DND-41 (cell line): ENCODE measurements at regions not wholly inside any gene's neighbourhood (a gene's known extent, or its start where the extent isn't known, plus 50 kb on each side); places are given as distances from the start of the nearest gene placed in this dataset.

Experiments used
- ATAC-seq: fragments of 200-7000 bp; cut with Tn5 transposase; 3 replicates; pipeline ENCODE4 v1.9.1; 2021; ENCODE audit warnings: low read depth; ENCODE audit not compliant: insufficient read depth
- DNase-seq: peaks from one replicate; pipeline ENCODE4 v3.0.0-alpha.2; 2020
- H2AFZ ChIP-seq: 2 replicates; pipeline ENCODE4 v1.6.0; 2012; ENCODE audit warnings: low read depth, low read length
- H3K27ac ChIP-seq: 2 replicates; pipeline ENCODE4 v1.5.1; 2012; ENCODE audit warnings: low read length, inconsistent platforms
- H3K27me3 ChIP-seq: fragments of 200-600 bp; sonication (generic); 2 replicates; pipeline ENCODE4 v1.6.0; 2012; ENCODE audit warnings: low read length, mild to moderate bottlenecking, inconsistent platforms; ENCODE audit not compliant: insufficient read depth, poor library complexity
- H3K36me3 ChIP-seq: 2 replicates; pipeline ENCODE4 v1.5.1; 2012; ENCODE audit warnings: low read length, inconsistent platforms; ENCODE audit not compliant: insufficient read depth
- H3K4me1 ChIP-seq: 2 replicates; pipeline ENCODE4 v1.5.1; 2012; ENCODE audit warnings: mild to moderate bottlenecking, low read length; ENCODE audit not compliant: insufficient read depth
- H3K4me2 ChIP-seq: 2 replicates; pipeline ENCODE4 v1.6.0; 2012; ENCODE audit warnings: mild to moderate bottlenecking, moderate library complexity, low read length, inconsistent platforms; ENCODE audit not compliant: insufficient read depth
- H3K4me3 ChIP-seq, 2 experiments: fragments of 200-600 bp in 1 of 2; shearing (Covaris generic) in 1 of 2; 2 replicates each; pipeline ENCODE4 v1.5.1; 2012 to 2016; ENCODE audit warnings: inconsistent platforms in 2 of 2, low read length in 2 of 2, mild to moderate bottlenecking in 2 of 2, low read depth in 1 of 2, moderate library complexity in 1 of 2
- H3K79me2 ChIP-seq: 2 replicates; pipeline ENCODE4 v1.6.0; 2012; ENCODE audit warnings: low read length, inconsistent platforms; ENCODE audit not compliant: insufficient read depth
- H3K9ac ChIP-seq: 2 replicates; pipeline ENCODE4 v1.6.0; 2012; ENCODE audit warnings: low read depth, mild to moderate bottlenecking, inconsistent platforms, low read length, moderate library complexity
- H3K9me3 ChIP-seq: 2 replicates; pipeline ENCODE4 v1.5.1; 2012; ENCODE audit warnings: low read length, moderate library complexity, mild to moderate bottlenecking, inconsistent platforms; ENCODE audit not compliant: insufficient read depth, severe bottlenecking
- H4K20me1 ChIP-seq: 2 replicates; pipeline ENCODE4 v1.6.0; 2012; ENCODE audit warnings: low read length; ENCODE audit not compliant: insufficient read depth
- EZH2 ChIP-seq: IDR thresholded peaks from 3 replicates; pipeline ENCODE4 v1.6.1; 2012; ENCODE audit warnings: borderline replicate concordance, low read depth, mild to moderate bottlenecking, moderate library complexity, low read length, inconsistent platforms; ENCODE audit not compliant: severe bottlenecking
- TF ChIP-seq, protein P1 (sequence below): IDR thresholded peaks from 2 replicates; pipeline ENCODE4 v1.5.1; 2012; ENCODE audit warnings: borderline replicate concordance, low read length, moderate library complexity, mild to moderate bottlenecking; ENCODE audit not compliant: poor library complexity, severe bottlenecking; ENCODE audit errors: extremely low read depth

GRCh38 chr1:181142096-181142958 is 53.8 kb downstream of the IER5 start:
- Histone ChIP-seq H3K27me3 (no peaks in the 10 kb centered on the region), H3K36me3 (no peaks in the 10 kb centered on the region), H3K79me2 (no peaks in the 10 kb centered on the region), H3K9me3 (no peaks in the 10 kb centered on the region), H3K4me2 (peak overlapping the region; percentile 44), H3K27ac (no peak overlapping the region; the same call in 1 of the 2 replicates), H4K20me1 (no peaks in the 10 kb centered on the region), H3K4me1 (peaks cover 25% of the 10 kb centered on the region), H3K4me3 (no peak overlapping the region), H3K9ac (peak overlapping the region; percentile 11; the same call in 1 of the 2 replicates), H2AFZ (peak overlapping the region; percentile 54)
- ATAC-seq (peak; percentile 99), DNase-seq (peak; percentile 91)
- TF ChIP-seq, protein P1, sequence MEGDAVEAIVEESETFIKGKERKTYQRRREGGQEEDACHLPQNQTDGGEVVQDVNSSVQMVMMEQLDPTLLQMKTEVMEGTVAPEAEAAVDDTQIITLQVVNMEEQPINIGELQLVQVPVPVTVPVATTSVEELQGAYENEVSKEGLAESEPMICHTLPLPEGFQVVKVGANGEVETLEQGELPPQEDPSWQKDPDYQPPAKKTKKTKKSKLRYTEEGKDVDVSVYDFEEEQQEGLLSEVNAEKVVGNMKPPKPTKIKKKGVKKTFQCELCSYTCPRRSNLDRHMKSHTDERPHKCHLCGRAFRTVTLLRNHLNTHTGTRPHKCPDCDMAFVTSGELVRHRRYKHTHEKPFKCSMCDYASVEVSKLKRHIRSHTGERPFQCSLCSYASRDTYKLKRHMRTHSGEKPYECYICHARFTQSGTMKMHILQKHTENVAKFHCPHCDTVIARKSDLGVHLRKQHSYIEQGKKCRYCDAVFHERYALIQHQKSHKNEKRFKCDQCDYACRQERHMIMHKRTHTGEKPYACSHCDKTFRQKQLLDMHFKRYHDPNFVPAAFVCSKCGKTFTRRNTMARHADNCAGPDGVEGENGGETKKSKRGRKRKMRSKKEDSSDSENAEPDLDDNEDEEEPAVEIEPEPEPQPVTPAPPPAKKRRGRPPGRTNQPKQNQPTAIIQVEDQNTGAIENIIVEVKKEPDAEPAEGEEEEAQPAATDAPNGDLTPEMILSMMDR: peak; percentile 100
- no peak for TF ChIP-seq EZH2

- Histone ChIP-seq H3K79me2 (no peaks in the 10 kb centered on the region), H3K9me3 (no peaks in the 10 kb centered on the region), H3K4me1 (peaks cover 33% of the 10 kb centered on the region), H2AFZ (no peak overlapping the region), H3K36me3 (no peaks in the 10 kb centered on the region), H3K27ac (no peak overlapping the region), H3K9ac (no peak overlapping the region), H4K20me1 (no peaks in the 10 kb centered on the region), H3K4me2 (no peak overlapping the region), H3K27me3 (no peaks in the 10 kb centered on the region), H3K4me3 (no peak overlapping the region)
- ATAC-seq: no peak
- TF ChIP-seq EZH2: no peak
- TF ChIP-seq, protein P1: no peak
- DNase-seq: no peak
These were observed 54.8 kb downstream of the IER5 start for GRCh38 chr1:181143102-181143859.

DNA sequence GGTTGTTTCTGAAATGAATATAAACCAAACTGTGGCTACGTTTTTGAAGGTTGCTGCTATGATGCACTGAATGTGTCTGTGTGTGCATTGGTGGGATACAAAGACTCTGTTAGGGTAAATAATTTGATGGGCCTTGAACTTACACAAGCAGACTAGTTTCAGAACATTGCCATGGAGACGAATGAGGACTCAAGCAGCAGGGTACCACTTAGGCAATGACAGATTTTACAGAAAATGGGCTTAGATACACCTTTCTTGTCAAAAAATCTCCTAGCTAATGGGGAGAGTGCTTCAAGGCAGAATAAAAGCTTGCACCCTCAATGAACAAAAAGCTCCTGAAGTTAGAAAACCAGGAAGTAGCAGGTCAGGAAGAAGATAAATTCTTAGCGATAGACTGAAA is 55.7 kb downstream of the IER5 start:
- H3K9me3 ChIP-seq: no peaks in the 10 kb centered on the region
- H3K4me3 ChIP-seq: no peak overlapping the region
- no peak overlapping the region for H2AFZ ChIP-seq
- TF ChIP-seq, protein P1: no peak
- TF ChIP-seq EZH2: no peak
- no peaks in the 10 kb centered on the region for H3K27me3 ChIP-seq
- no peak overlapping the region for H3K4me2 ChIP-seq
- DNase-seq (no peak), ATAC-seq (no peak)
- no peak overlapping the region for H3K27ac ChIP-seq
- no peaks in the 10 kb centered on the region for H3K79me2 ChIP-seq
- no peak overlapping the region for H3K9ac ChIP-seq
- no peaks in the 10 kb centered on the region for H3K36me3 ChIP-seq
- H4K20me1 ChIP-seq: no peaks in the 10 kb centered on the region
- H3K4me1 ChIP-seq: peaks cover 36% of the 10 kb centered on the region
